GM12864 (cell line): ENCODE measurements at regions not wholly inside any gene's neighbourhood (a gene's known extent, or its start where the extent isn't known, plus 50 kb on each side); places are given as distances from the start of the nearest gene placed in this dataset.
"Not testable (repeated sequence)": the region's sequence is repeated elsewhere in the genome, so short reads cannot be mapped to it uniquely, and the experiment has no call there.

Experiments used
- DNase-seq: peaks from one replicate; pipeline ENCODE4 v3.0.0-alpha.2; 2011; ENCODE audit warnings: low read depth
- H3K4me3 ChIP-seq: 2 replicates; pipeline ENCODE4 v1.5.1; 2011; ENCODE audit warnings: mild to moderate bottlenecking, low read depth, low read length, control low read depth
- CTCF ChIP-seq: IDR thresholded peaks from 2 replicates; pipeline ENCODE4 v1.5.1; 2011; ENCODE audit warnings: low read depth, mild to moderate bottlenecking, moderate library complexity, low read length, control low read depth, inconsistent platforms; ENCODE audit errors: missing control alignments

GRCh38 chr11:93065074-93065674, 95.7 kb downstream of the MTNR1B start:
- peak; percentile 45 for TF ChIP-seq CTCF
- not testable (repeated sequence) for H3K4me3 ChIP-seq

GRCh38 chr11:93067881-93068390, 98.5 kb downstream of the MTNR1B start:
- no peak for TF ChIP-seq CTCF
- DNase-seq = no peak
- H3K4me3 ChIP-seq = no peak overlapping the region

More at GRCh38 chr11:93065074-93065674, 95.7 kb downstream of the MTNR1B start:
- DNase-seq = not testable (repeated sequence)

DNA sequence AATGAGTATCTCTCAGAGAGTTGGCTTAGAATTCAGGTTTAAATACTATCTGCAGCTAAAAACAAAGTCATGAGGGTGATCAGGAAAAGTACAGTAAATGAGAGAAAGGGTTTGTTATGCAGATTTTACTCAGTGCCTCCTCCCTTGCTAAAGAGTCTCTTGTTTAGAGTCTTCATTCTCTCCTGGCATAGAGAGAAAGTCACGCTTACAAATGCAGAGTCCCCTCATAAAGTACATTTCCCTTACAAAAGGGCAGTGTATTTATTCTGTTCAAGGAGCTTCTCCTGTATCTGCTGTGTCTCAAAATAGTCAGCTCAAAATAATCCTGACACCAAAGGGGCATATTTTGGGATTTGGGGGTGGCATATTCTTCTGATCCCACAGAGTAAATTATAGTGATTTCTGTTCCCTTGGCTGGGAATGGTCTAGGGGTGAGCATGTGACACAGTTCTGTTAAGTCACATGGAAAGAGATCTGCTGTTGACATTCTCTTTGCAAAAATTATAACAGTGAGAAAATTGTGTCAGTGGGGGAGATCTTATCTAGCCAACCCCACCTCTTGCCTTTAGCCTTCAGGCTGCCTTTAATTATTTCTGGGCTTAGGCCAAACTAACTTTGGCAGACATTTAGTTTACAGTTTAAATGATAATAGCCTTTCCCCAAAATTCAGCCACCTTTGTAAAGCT, 102.9 kb downstream of the MTNR1B start:
- no peak for TF ChIP-seq CTCF
- no peak for DNase-seq
- no peak overlapping the region for H3K4me3 ChIP-seq

DNA sequence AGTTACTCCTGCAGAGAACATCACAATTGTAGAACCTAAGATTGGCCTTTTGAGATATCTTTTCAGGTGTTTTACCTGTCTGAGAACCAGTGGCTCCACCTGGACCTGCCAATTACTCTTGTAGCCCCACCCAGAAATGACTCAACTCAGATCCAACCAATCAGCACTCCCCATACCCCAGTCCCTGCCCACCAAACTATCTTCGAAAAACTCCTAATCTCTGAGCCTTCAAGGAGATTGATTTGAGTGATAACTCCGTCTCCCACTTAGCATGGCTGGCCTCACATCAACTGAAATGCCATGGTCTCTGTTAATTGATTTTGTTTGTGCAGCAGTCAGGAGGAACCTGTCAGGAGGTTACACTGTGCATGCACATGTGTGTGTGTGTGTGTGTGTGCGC, 103.6 kb downstream of the MTNR1B start:
- DNase-seq = no peak
- TF ChIP-seq CTCF = no peak
- no peak overlapping the region for H3K4me3 ChIP-seq

- TF ChIP-seq CTCF = no peak
- H3K4me3 ChIP-seq = no peak overlapping the region
- no peak for DNase-seq
Measured at GRCh38 chr11:93073508-93074280, 104.2 kb downstream of the MTNR1B start.

DNA sequence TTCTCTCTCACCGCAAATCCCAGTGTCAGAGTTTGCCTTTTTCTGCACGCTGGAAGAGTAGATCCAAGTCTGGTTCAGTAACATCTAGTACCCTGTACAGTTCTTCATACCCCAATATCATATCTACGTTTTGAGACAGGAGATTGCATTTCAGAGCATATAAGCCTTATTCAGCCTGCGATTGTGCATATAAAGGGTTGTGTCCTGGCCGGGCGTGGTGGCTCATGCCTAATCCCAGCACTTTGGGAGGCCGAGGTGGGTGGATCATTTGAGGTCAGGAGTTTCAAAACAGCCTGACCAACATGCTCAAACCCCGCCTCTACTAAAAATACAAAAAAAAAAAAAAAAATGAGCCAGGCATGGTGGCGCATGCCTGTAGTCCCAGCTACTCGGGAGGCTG, 104.9 kb downstream of the MTNR1B start:
- DNase-seq = no peak
- TF ChIP-seq CTCF = no peak
- H3K4me3 ChIP-seq = no peak overlapping the region
